ENCODE measurements at regions not wholly inside any gene's neighbourhood (a gene's known extent, or its start where the extent isn't known, plus 50 kb on each side); places are given as distances from the start of the nearest gene placed in this dataset.

DNA sequence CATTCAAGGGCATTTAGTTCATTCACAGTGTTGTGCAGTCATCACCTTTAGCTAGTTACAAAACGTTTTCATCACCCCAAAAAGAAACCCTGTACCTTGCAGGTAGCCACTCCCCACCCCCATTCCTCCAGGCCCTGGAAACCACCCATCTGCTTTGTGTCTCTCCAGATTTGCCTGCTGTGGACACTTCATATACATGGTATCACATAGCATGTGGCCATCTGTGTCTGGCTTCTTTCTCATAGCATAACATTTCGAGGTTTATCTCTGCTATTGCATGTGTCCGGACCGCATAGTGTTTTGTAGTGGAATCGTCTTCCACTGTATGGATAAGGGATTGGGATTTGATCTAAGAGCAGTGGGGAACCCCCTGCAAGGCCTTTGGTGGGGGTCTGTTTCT is 143.1 kb downstream of the AACS start:
- Mint-ChIP-seq H3K4me1 (ENCODE audit: low read depth) (no peaks in the 10 kb centered on the region), H3K9me3 (no peaks in the 10 kb centered on the region), H3K27ac (no peak overlapping the region), H3K27me3 (ENCODE audit: insufficient read depth) (peaks cover 20% of the 10 kb centered on the region), H3K4me3 (no peak overlapping the region), H3K36me3 (ENCODE audit: low read depth) (no peaks in the 10 kb centered on the region)
- TF ChIP-seq CTCF (IDR thresholded peaks at IDR 0.05) = no peak
- no peak for DNase-seq

GRCh38 chr12:125208942-125209341 is 143.7 kb downstream of the AACS start:
- H3K4me1 Mint-ChIP-seq (ENCODE audit: low read depth) = no peaks in the 10 kb centered on the region
- no peaks in the 10 kb centered on the region for H3K36me3 Mint-ChIP-seq (ENCODE audit: low read depth)
- no peak for TF ChIP-seq CTCF (IDR thresholded peaks at IDR 0.05)
- no peak overlapping the region for H3K4me3 Mint-ChIP-seq
- no peaks in the 10 kb centered on the region for H3K9me3 Mint-ChIP-seq
- peaks cover 17% of the 10 kb centered on the region for H3K27me3 Mint-ChIP-seq (ENCODE audit: insufficient read depth)
- no peak overlapping the region for H3K27ac Mint-ChIP-seq
- no peak for DNase-seq

- Mint-ChIP-seq H3K9me3 (no peaks in the 10 kb centered on the region), H3K27ac (no peak overlapping the region), H3K27me3 (ENCODE audit: insufficient read depth) (peaks cover 22% of the 10 kb centered on the region), H3K4me1 (ENCODE audit: low read depth) (no peaks in the 10 kb centered on the region), H3K36me3 (ENCODE audit: low read depth) (no peaks in the 10 kb centered on the region), H3K4me3 (no peak overlapping the region)
- no peak for TF ChIP-seq CTCF (IDR thresholded peaks at IDR 0.05)
- DNase-seq = no peak
Measured at GRCh38 chr12:125210104-125210755, 145.0 kb downstream of the AACS start.

DNA sequence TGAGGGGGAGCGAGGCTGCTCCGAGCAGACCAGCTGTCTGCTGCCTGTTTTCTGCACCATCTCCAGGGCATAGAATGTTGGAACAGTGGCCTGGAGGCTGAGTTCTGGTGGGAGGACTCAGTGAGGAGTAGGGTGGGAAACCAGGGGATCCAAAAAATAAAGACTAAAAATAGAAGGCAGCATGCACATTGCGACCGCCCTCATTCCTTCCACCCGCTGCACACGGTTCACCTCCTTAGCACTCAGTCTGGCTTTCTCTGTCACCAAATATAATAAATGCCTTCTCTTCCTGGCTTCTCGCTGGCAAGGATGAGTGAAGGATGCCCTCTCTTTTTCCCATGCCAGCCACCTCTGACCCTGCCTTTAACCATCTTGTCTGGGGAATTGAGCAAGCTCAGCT is 146.2 kb downstream of the AACS start:
- Mint-ChIP-seq H3K9me3 (no peaks in the 10 kb centered on the region), H3K27ac (no peak overlapping the region), H3K4me3 (no peak overlapping the region), H3K4me1 (ENCODE audit: low read depth) (no peaks in the 10 kb centered on the region), H3K27me3 (ENCODE audit: insufficient read depth) (peaks cover 24% of the 10 kb centered on the region), H3K36me3 (ENCODE audit: low read depth) (no peaks in the 10 kb centered on the region)
- no peak for TF ChIP-seq CTCF (IDR thresholded peaks at IDR 0.05)
- no peak for DNase-seq

- no peak overlapping the region for H3K4me3 Mint-ChIP-seq
- no peak overlapping the region for H3K27ac Mint-ChIP-seq
- TF ChIP-seq CTCF (IDR thresholded peaks at IDR 0.05) = no peak
- no peaks in the 10 kb centered on the region for H3K9me3 Mint-ChIP-seq
- H3K4me1 Mint-ChIP-seq (ENCODE audit: low read depth) = no peaks in the 10 kb centered on the region
- no peak for DNase-seq
- H3K27me3 Mint-ChIP-seq (ENCODE audit: insufficient read depth) = peaks cover 23% of the 10 kb centered on the region
- no peaks in the 10 kb centered on the region for H3K36me3 Mint-ChIP-seq (ENCODE audit: low read depth)
Measured at GRCh38 chr12:125214289-125214688, 149.1 kb downstream of the AACS start.

- DNase-seq = no peak
- Mint-ChIP-seq H3K27me3 (ENCODE audit: insufficient read depth) (peaks cover 12% of the 10 kb centered on the region), H3K9me3 (no peaks in the 10 kb centered on the region), H3K27ac (no peak overlapping the region), H3K4me1 (ENCODE audit: low read depth) (no peaks in the 10 kb centered on the region), H3K4me3 (no peak overlapping the region), H3K36me3 (ENCODE audit: low read depth) (no peaks in the 10 kb centered on the region)
- no peak for TF ChIP-seq CTCF (IDR thresholded peaks at IDR 0.05)
Measured at GRCh38 chr12:125216756-125217155, 151.5 kb downstream of the AACS start.
